ENCODE measurements at regions not wholly inside any gene's neighbourhood (a gene's known extent, or its start where the extent isn't known, plus 50 kb on each side); places are given as distances from the start of the nearest gene placed in this dataset.
A peak's percentile ranks its signal among the peaks of the same experiment; 100 is the strongest.

DNA sequence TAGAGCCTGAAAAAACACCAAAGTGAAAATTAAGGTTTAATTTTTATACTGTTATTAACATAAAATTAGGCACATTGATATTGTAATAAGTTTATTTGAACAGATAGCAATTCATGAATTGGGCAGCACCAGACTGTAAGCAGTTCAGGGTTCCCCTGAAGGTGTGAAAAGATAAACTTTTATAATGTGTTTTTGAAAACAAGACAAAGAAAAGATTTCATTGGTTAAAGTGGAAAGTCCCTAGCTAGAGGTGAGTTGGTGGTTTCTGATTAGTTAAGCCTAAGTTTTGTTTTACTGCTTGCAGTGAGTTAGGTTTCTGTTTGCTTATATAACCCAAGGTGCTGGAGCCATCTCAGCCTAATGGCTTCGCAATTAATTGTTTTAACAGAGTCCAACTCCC lies 96.5 kb upstream of the RPS23 start:
- H3K36me3 Mint-ChIP-seq, result peaks cover 5% of the 10 kb centered on the region
- no peak overlapping the region for H3K4me3 Mint-ChIP-seq
- H3K27me3 Mint-ChIP-seq, result no peaks in the 10 kb centered on the region
- H3K9me3 Mint-ChIP-seq, result peaks cover 3% of the 10 kb centered on the region
- peak overlapping the region; percentile 73 for H3K27ac Mint-ChIP-seq
- DNase-seq, result no peak
- H3K4me1 Mint-ChIP-seq, result peaks cover 8% of the 10 kb centered on the region

DNA sequence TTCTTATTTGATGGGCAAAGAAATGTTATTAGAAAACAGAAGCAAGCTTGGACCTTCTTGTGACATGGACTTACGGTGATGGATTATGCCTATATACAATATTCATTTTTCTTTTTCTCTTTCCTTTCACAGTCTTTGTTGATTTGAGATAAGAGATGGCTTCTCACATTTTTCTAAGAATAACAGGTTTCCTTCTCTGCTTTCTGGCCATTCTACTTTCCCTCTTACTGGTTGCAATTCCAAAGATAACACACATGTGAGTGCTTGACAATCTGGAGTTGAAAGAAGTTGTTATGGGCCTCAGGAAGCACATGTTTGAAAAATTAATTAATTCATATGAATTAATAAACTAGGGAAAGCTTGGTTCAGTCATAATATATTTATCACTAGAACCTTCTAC lies 89.8 kb upstream of the RPS23 start:
- no peaks in the 10 kb centered on the region for H3K9me3 Mint-ChIP-seq
- H3K4me1 Mint-ChIP-seq, result peaks cover 13% of the 10 kb centered on the region
- H3K4me3 Mint-ChIP-seq, result no peak overlapping the region
- no peak for DNase-seq
- no peaks in the 10 kb centered on the region for H3K36me3 Mint-ChIP-seq
- H3K27ac Mint-ChIP-seq, result no peak overlapping the region
- peaks cover 7% of the 10 kb centered on the region for H3K27me3 Mint-ChIP-seq

DNA sequence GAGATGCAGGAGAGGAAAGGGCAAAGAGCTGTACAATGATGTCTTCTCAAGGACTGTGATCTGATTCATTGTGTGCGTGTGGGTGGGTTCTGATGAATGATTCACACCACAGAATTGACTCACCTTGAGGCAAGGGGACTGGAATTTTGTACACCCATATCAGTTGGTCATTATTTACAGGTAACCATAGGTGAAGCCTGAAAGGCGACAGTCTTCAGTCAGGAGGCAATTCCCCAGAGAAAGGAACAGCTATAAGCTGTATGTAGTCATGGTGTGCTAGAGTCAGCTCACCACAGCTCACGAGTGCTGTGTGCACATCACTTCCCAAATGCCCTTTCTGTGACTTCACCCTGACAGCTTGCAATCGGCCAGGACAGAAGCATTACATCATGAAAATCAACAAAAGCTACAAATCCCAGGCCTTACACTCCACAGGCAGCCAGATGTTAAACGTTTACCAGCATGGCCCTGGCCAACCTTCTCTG lies 87.6 kb upstream of the RPS23 start:
- H3K27ac Mint-ChIP-seq, result no peak overlapping the region
- no peaks in the 10 kb centered on the region for H3K9me3 Mint-ChIP-seq
- H3K27me3 Mint-ChIP-seq, result peaks cover 10% of the 10 kb centered on the region
- peak; percentile 48 for DNase-seq
- H3K4me3 Mint-ChIP-seq, result no peak overlapping the region
- H3K36me3 Mint-ChIP-seq, result no peaks in the 10 kb centered on the region
- peaks cover 13% of the 10 kb centered on the region for H3K4me1 Mint-ChIP-seq

DNA sequence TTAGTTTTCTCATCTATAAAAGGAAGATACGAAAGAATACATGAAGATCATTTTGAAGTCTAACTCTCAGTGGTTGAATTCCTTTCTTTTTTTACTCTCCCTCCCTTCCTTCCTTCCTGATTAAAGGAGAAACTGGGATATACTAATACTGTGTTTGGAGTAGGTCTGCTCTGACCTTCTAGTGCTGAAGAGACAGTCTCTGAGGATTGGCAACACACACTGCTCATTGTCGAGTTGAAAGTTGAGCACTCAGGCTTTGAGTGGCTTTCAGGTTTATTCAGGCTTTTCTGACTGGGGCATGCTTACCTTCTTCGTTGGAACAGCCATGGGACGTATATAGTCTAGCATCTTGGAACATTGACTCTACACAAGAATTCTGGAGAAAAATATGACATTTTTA lies 86.9 kb upstream of the RPS23 start:
- peaks cover 10% of the 10 kb centered on the region for H3K27me3 Mint-ChIP-seq
- H3K4me1 Mint-ChIP-seq, result peaks cover 13% of the 10 kb centered on the region
- H3K4me3 Mint-ChIP-seq, result no peak overlapping the region
- no peaks in the 10 kb centered on the region for H3K36me3 Mint-ChIP-seq
- no peak for DNase-seq
- no peaks in the 10 kb centered on the region for H3K9me3 Mint-ChIP-seq
- H3K27ac Mint-ChIP-seq, result no peak overlapping the region

DNA sequence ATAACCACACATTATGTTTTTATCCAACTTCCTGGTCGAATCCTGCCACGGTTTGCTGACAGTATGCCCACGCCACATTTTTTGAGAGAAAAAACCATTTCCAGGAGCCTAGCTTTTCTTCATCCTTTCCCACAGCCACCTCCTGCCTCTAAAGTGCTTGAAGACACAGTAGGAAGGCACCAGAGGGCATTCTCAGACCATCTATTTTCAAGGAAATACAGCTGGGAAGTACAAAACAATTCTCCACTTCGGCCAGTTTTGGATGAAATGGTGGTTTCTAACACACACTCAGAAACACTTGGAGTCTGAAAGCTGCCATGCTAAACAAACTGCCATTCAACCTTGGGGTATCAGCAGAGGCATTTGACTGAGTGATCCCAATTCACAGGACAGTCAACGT lies 86.3 kb upstream of the RPS23 start:
- Mint-ChIP-seq H3K36me3 (no peaks in the 10 kb centered on the region), H3K27me3 (peaks cover 10% of the 10 kb centered on the region), H3K4me1 (peaks cover 13% of the 10 kb centered on the region), H3K4me3 (no peak overlapping the region), H3K27ac (no peak overlapping the region), H3K9me3 (no peaks in the 10 kb centered on the region)
- no peak for DNase-seq

DNA sequence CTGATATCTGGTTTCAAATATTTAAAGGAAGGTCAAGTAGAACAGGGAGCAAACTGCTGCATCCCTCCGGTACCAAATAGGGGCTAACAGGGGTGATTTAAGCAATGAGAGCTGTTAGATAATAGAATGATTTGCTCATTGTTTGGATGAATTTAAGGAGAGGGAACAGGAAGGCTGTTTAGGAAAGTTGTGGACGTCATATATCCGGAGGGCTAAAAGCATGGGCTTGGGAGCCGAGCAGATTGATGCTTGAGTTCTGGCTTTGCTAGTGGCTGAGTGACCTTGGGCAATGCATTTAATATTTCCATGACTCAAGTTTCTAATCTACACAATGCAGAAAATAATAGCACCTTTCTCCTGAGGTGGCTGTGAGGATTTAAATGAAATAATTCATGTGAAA lies 85.4 kb upstream of the RPS23 start:
- H3K27ac Mint-ChIP-seq, result no peak overlapping the region
- no peak for DNase-seq
- H3K9me3 Mint-ChIP-seq, result no peaks in the 10 kb centered on the region
- peaks cover 13% of the 10 kb centered on the region for H3K4me1 Mint-ChIP-seq
- no peak overlapping the region for H3K4me3 Mint-ChIP-seq
- no peaks in the 10 kb centered on the region for H3K36me3 Mint-ChIP-seq
- H3K27me3 Mint-ChIP-seq, result peaks cover 10% of the 10 kb centered on the region

DNA sequence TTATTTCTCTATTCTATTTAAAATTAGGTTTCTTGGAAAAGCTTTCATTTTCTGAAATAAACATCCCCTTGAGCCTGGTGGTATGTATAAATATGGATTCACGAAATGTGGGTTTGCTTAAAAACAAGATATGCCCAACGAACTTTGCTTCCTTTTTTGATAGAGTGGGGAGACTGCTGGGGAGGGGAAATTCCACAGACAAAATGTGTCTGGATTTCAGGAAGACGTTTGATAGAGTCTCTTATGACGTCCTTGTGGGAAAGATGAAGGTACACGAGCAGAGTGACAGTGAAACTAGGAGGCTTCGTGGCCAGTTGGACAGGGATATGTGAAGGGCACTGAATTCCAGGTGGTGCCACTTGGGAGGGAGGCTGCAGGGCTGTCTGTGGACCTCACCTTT lies 84.5 kb upstream of the RPS23 start:
- Mint-ChIP-seq H3K4me1 (peaks cover 20% of the 10 kb centered on the region), H3K27ac (no peak overlapping the region), H3K9me3 (no peaks in the 10 kb centered on the region)

DNA sequence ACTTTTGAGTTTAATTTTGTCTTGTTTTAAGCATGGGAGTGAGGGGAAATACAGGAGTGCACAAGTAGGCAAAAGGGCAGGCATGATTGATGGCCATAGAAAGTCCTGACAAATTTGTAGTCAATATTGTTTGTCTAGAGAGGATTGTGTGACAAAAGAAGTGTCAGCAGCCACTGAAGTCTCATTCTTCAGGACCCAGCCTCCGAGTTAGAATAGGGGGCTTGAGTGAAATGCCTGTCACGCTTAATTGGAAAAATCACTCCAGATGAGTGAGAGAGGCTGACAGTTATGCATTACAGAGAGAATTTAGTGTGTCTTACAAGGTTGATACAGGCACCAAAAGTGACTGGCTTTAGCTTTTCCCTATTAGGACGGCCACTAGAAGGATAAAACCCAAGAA lies 81.9 kb upstream of the RPS23 start:
- no peaks in the 10 kb centered on the region for H3K36me3 Mint-ChIP-seq
- H3K4me1 Mint-ChIP-seq, result peaks cover 17% of the 10 kb centered on the region
- H3K9me3 Mint-ChIP-seq, result no peaks in the 10 kb centered on the region
- H3K4me3 Mint-ChIP-seq, result no peak overlapping the region
- DNase-seq, result no peak
- H3K27me3 Mint-ChIP-seq, result peaks cover 3% of the 10 kb centered on the region
- no peak overlapping the region for H3K27ac Mint-ChIP-seq

More for the DNA sequence above, 84.5 kb upstream of the RPS23 start:
- no peak for DNase-seq
- Mint-ChIP-seq H3K36me3 (no peaks in the 10 kb centered on the region), H3K27me3 (peaks cover 10% of the 10 kb centered on the region), H3K4me3 (no peak overlapping the region)

DNA sequence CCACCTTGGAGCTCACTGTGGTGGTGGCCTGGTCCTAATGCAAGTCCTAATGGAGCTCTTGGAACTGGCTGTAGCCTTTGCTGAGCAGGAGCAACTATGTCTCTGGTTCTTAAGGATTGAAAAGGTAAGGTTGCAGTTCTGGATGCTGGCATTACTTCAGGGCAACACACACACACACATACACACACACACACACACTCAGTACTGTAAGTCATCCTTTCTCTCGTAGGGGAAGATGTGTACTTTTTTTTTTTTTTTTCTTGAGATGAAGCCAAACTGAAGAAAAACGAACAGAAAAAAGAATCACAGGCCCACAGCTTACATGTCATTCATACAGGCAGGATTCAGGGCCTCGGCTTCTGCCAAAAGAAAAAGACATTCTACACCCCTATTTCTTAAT lies 81.1 kb upstream of the RPS23 start:
- Mint-ChIP-seq H3K4me1 (peaks cover 17% of the 10 kb centered on the region), H3K9me3 (no peaks in the 10 kb centered on the region), H3K36me3 (no peaks in the 10 kb centered on the region), H3K4me3 (no peak overlapping the region), H3K27me3 (peaks cover 3% of the 10 kb centered on the region), H3K27ac (no peak overlapping the region)
- no peak for DNase-seq

DNA sequence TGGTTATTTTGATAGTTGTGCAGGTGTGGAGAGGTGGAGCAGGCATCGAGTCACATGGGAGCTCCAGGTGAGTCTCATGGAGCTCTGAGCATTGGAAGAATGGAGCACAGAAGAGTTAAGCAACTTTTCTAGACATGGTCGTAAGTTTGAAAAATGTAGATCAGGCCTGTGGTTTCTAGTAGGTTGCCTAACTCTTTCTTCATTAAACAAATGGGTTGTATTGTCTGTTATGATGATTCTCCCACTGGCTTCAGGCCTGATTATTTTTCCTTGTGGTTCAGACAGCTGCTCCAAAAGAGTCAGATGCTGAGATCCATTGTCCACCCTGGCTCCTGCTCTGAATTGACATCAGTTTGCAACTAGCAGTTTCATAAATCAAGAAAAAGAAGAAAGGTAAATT lies 80.3 kb upstream of the RPS23 start:
- Mint-ChIP-seq H3K4me3 (no peak overlapping the region), H3K9me3 (no peaks in the 10 kb centered on the region), H3K4me1 (peaks cover 17% of the 10 kb centered on the region), H3K36me3 (no peaks in the 10 kb centered on the region), H3K27me3 (peaks cover 3% of the 10 kb centered on the region), H3K27ac (no peak overlapping the region)
- DNase-seq, result no peak

DNA sequence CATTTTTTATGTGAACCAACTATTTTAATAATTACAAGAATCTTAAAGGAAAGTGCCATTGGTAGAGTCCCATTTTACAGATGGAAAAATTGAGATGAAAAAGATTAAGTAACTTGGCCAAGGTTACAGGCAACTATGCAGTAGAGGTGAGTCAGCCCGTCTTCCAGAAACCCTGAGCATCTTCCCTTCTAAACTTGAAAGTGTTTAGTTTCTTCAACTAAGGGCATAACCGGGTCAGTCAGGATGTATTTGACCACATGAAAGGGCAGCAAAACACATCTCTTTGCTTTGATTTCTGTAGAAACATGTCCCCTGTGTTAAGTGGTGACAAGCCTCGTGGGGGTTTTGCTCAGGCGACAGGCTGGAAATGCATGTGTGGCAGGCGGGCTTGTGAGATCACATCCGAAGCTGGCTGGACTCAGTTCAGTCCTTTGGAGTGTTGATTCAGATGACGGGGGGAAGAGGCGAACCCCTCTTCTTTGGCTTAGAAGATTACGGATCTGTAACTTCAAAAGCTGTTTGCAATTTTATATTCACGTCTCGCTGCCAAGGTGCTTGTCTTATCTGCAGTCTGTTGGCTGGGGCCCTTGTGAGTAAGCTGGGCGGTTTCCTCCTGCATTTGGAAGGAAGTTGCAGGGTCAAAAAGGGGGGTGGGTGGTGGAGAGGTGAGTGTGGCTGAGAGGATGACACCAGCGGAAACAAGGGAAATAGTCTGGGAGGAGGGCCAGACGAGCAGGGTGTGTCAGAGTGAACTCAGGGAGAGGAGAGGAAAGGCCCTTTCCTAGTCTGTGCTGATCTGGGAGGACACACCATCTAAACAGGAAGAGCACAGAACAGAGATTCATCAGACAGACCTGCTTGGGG lies 78.9 kb upstream of the RPS23 start:
- Mint-ChIP-seq H3K36me3 (no peaks in the 10 kb centered on the region), H3K27me3 (no peaks in the 10 kb centered on the region), H3K27ac (peak overlapping the region; percentile 95), H3K4me3 (peak overlapping the region; percentile 66), H3K9me3 (no peaks in the 10 kb centered on the region), H3K4me1 (peaks cover 17% of the 10 kb centered on the region)
- DNase-seq, result peak; percentile 79

DNA sequence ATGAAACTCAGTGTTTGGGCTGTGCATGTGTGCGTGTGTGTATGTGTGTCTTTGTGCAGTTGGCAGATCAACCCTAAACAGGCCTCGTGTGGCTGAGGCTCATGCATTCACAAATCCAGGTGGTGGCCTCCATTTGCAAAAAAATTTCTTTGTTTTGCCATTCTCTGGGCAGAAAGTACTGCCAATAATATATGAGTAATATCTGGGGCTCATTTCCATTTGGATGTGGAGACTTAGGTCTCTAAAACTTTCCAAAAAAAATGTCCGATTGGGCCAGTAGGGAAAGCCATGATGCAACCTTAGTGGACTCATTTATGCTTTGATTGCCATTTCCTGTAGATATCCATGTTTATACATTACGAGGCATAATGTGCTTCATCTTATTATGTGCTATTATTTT lies 77.9 kb upstream of the RPS23 start:
- Mint-ChIP-seq H3K36me3 (no peaks in the 10 kb centered on the region), H3K9me3 (no peaks in the 10 kb centered on the region), H3K4me3 (no peak overlapping the region), H3K27me3 (no peaks in the 10 kb centered on the region), H3K4me1 (peaks cover 17% of the 10 kb centered on the region), H3K27ac (no peak overlapping the region)
- DNase-seq, result no peak

DNA sequence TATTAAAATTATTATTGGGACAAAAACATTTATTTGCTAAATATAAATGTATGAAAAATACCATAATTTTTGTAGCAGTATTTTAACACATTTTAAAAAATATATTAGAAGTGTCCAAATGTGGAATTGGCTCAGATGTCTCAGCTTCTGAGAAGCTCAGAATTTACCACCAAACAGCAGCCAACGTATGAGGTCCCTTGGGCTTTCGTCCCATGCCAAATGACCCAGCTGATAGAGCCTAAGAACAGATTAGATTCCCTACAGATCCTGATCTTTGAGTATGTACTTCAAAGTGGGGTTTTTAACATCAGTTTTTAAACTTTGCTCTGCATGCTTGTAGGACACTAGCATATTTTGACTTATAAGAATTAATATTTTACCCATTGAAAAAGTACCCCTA lies 77.3 kb upstream of the RPS23 start:
- H3K4me1 Mint-ChIP-seq, result peaks cover 17% of the 10 kb centered on the region
- DNase-seq, result no peak
- no peaks in the 10 kb centered on the region for H3K36me3 Mint-ChIP-seq
- H3K27ac Mint-ChIP-seq, result no peak overlapping the region
- no peaks in the 10 kb centered on the region for H3K9me3 Mint-ChIP-seq
- H3K4me3 Mint-ChIP-seq, result no peak overlapping the region
- no peaks in the 10 kb centered on the region for H3K27me3 Mint-ChIP-seq

DNA sequence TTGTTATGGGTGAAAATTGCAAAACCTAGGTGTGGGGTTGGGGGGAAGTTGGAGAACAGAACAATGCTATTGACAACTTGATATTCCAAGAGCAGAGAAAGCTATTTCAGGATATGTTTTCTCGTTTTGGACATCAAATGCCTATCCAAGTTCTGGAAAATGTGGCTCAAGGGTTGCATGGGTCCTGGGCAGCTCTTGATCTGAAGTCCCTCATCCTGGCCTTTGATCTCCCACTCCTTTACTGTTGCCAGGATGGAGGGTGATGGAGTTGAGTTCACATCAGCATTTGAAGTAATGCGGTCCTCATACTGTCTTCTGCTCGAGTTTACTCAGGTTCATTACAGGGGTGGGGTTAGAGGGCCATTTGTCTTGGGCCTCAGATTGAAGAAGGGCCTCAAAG lies 76.9 kb upstream of the RPS23 start:
- Mint-ChIP-seq H3K36me3 (no peaks in the 10 kb centered on the region), H3K4me3 (no peak overlapping the region), H3K4me1 (peaks cover 17% of the 10 kb centered on the region), H3K9me3 (no peaks in the 10 kb centered on the region), H3K27ac (no peak overlapping the region), H3K27me3 (no peaks in the 10 kb centered on the region)
- no peak for DNase-seq

DNA sequence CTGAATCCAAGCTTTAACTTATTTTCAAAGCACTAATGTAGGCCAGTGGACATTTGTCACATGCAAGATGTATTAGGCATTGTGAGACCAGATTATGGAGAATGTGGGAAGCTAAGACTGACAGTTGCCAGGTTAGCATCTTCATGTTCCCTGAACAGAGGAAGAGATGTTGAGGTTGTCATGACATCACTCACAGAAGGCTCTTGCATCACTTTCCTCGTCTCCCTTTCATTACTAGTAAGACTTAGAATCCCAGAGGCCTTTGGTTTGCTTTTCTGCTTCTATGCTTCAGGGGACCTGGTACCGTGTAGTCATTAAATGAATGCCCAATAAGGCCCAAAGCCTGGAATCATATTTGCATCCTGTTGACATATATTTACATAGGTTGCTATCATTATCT lies 76.4 kb upstream of the RPS23 start:
- Mint-ChIP-seq H3K4me1 (peaks cover 17% of the 10 kb centered on the region), H3K4me3 (no peak overlapping the region), H3K36me3 (no peaks in the 10 kb centered on the region), H3K27me3 (no peaks in the 10 kb centered on the region), H3K9me3 (no peaks in the 10 kb centered on the region), H3K27ac (no peak overlapping the region)
- no peak for DNase-seq

DNA sequence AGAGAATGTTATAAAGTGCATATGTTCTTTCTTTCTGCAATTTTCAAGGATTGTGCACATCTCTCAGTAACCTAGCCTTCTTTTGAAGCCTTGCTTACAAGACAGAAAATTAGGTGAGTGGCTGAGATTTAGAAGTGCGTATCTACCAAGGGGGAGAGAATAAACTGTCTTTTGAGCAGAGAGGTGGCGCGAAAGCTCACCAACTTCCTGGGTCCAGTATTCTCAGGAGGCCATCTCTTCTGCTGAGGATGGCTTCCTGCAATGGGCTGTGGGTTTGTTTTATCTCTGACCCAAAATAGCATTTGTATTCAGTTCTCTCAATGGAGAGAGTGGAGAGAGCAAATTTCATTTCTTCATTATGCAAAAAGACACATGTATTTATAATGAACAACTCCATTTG lies 75.4 kb upstream of the RPS23 start:
- H3K36me3 Mint-ChIP-seq, result no peaks in the 10 kb centered on the region
- no peak for DNase-seq
- H3K4me1 Mint-ChIP-seq, result peaks cover 17% of the 10 kb centered on the region
- H3K27ac Mint-ChIP-seq, result no peak overlapping the region
- H3K4me3 Mint-ChIP-seq, result no peak overlapping the region
- no peaks in the 10 kb centered on the region for H3K9me3 Mint-ChIP-seq
- H3K27me3 Mint-ChIP-seq, result no peaks in the 10 kb centered on the region
